GM19240 (cell line): ENCODE measurements at regions not wholly inside any gene's neighbourhood (a gene's known extent, or its start where the extent isn't known, plus 50 kb on each side); places are given as distances from the start of the nearest gene placed in this dataset.
"Not testable (repeated sequence)": the region's sequence is repeated elsewhere in the genome, so short reads cannot be mapped to it uniquely, and the experiment has no call there.

ENCODE experiments used
- DNase-seq: peaks from one replicate; pipeline ENCODE4 v3.0.0; 2011; ENCODE audit warnings: low spot score; ENCODE audit not compliant: insufficient read length

GRCh38 chr3:25844891-25845290 lies 55.0 kb downstream of the OXSM start:
- no peak for DNase-seq

GRCh38 chr3:25846282-25846681 lies 56.4 kb downstream of the OXSM start:
- DNase-seq, result no peak

GRCh38 chr3:25849091-25849490 lies 59.2 kb downstream of the OXSM start:
- DNase-seq, result no peak

DNA sequence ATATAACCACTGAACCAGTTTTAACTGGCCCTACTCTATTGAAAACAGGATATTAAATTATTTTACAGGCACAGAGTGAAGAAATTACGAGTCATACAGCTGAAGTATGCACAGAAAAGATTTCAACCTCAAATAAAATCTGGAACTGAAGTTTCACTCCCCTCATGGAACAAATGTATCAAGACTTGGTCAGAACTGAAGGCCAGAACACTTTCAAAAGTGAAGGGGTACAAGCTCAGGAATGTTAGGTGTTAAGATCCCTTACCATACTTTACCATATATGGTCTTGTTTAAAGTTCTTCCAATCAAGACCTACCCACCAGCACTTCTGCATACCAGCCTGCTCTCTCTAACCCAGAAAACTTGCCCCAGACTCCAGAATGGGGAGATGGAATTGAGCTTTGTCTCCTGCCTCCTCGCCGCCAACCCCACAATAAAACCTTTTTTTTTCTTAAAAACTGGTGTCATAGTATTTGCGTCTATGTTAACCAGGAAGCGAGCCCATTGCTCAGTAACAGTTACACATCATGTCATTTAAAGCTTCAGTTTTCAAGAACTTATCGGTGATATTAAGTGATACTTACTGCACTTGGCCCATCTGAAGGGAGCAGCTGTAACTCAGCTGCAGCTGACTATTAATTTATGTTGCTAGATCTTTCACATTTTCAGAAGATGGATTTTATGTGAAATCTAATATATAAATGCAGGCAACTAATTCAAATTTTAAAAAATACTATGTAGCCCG lies 59.9 kb downstream of the OXSM start:
- DNase-seq, result no peak

DNA sequence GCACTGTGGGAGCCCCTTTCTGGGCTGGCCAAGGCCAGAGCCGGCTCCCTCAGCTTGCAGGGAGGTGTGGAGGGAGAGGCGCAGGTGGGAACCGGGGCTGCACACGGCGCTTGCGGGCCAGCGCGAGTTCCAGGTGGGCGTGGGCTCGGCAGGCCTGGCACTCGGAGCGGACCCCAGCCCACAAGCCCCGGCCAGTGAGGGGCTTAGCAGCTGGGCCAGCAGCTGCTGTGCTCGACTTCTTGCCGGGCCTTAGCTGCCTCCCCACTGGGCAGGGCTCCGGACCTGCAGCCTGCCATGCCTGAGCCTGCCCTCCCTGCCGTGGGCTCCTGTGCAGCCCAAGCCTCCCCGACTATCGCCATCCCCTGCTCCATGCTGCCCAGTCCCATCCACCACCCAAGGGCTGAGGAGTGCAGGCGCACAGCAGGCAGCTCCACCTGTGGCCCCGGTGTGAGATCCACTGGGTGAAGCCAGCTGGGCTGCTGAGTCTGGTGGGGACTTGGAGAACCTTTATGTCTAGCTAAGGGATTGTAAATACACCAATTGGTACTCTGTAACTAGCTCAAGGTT lies 61.9 kb downstream of the OXSM start:
- DNase-seq, result not testable (repeated sequence)

GRCh38 chr3:25854214-25854613 lies 64.3 kb downstream of the OXSM start:
- DNase-seq, result no peak

- no peak for DNase-seq
Observed at GRCh38 chr3:25854635-25855034, 64.7 kb downstream of the OXSM start.

DNA sequence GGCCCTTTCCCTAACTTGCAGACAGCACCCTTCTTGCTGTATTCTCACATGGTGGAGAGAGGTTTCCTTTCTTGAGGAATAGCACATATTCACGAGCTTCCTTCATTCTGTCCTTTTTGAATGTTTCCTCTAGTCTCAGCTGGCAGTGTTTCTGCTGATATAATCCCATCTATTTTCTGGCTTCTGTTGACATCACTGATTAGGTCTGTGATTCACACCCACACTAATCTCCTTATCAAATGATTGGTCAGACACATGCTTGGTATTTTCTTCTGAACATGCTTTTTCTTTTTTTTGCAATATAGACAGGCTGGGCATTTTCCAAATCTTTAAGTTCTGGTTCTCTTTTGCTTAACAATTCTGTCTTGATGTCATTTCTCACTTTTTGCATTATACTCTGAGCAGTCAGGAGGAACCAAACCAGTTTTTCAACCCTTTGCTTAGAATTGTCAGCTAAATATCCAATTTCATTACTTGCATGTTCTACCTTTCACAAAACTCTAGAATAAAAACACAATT lies 65.4 kb downstream of the OXSM start:
- no peak for DNase-seq

DNA sequence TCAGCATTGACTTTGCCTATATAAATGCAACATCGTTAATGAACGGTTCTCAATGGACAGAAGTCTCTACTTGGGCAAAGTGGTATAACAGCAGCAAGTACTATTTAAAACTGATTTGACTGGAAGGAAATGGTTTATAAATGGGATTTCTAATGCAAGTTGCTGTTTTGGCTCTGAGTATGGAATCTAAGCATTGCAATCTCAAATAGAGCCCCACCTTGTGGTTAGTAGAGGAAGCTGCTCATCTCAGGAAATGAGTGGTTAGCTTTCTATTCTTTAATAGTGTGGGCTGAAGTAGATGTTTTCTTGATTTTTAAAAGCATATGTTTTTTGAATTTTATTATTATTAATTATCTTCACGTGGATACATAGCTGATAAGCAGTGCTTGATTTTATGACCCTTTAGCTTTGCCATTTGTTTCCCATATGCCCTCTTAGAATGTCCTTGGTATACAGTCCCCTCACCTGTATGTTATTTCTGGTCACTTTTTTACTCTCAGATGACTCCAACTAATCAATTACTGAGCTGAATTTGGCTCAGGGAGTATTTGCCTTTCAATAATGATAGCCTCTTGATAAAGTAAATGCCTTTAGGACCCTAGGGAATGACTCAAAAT lies 67.1 kb downstream of the OXSM start:
- peak; percentile 25 for DNase-seq

- DNase-seq, result no peak
Observed at GRCh38 chr3:25861566-25861965, 71.7 kb downstream of the OXSM start.

GRCh38 chr3:25863011-25863415 lies 73.1 kb downstream of the OXSM start:
- DNase-seq, result no peak

GRCh38 chr3:25863416-25863959 lies 73.6 kb downstream of the OXSM start:
- DNase-seq, result no peak

GRCh38 chr3:25870452-25870851 lies 80.6 kb downstream of the OXSM start:
- no peak for DNase-seq

- DNase-seq, result no peak
Observed at GRCh38 chr3:25872200-25872877, 82.4 kb downstream of the OXSM start.

DNA sequence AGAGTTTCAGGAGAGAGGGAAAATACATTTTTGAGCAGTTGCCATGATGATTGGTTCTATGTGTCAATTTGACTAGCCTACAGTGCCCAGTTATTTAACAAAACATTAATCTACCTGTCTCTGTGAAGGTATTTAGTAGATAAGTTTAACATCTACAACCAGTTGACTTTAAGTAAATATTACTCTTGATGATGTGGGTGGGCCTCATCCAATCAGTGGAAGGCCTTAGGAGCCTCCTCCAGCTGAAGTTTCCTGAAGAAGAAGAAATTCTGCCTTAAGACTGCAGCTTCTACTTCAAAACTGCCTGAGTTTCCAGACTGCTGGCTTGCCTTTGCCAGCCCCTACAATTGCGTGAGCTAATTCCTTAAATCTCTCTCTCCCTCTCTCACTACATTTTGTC lies 93.6 kb downstream of the OXSM start:
- no peak for DNase-seq

DNA sequence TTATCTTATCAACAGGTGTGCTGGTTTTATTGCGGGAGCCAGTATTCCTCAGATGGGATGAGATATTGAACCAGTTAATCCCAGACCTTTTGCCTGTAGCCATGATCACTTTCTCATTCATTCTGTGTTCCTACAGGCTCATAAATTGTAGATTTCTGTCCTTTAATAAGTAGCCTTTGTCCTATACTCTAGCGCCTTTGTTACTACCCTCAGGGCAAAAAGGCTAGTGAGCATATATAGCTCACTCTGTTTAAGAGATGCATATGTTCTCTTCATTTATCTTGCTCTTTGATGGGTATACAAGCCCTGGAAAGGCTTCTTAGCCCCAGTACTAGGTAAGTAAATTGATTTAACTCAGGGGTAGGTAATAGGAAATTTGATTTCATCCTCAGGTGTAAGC lies 95.1 kb downstream of the OXSM start:
- DNase-seq, result no peak

GRCh38 chr3:25885544-25885943 lies 95.7 kb downstream of the OXSM start:
- DNase-seq, result no peak

- DNase-seq, result no peak
Observed at GRCh38 chr3:25887907-25888306, 98.0 kb downstream of the OXSM start.

DNA sequence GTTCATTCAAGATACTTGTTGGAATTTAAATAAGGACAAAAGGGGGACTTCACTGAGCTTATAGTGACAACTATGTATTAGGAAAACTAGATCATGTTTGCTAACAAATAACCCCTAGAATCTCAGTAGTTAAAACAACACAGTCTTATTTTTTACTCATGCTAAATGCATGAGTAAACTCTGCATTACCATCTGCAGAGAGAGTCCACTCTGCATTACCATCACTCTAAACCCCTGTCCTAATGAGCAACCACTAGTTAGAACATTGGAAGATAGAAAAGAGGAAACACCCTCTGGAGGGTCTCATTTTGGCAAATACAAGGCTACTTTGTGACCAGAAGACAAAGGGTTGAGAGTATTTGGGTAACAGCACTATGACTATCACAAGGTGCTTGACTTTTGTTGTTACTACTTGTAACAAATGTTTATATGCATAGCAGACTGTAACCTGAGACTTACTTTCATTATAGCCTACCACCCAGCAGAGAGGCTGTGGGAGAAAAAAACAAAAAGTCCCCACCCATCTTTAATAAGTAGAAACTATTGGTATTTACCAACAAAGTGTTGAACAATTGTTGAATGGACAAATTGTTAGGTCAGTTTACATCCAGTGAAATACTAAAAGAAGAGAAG lies 99.1 kb downstream of the OXSM start:
- no peak for DNase-seq

DNA sequence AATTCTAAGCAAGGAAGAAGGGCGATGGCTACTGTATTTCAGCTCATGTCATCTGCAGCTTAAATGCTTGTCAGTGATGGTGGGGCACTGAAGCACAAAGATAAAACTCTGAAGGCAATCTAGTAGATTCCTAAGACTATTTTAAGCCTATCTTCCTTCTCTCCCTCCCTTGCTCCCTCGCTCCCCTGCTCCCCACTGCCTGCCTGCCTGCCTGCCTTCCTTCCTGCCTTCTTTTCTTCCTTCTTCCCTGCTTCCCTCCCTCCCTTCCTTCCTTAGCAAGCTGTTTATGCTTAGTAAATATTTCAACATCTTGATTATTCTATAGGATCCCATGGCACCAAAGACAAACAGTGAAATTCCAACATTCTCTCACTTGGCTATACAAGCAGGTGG lies 99.6 kb downstream of the OXSM start:
- DNase-seq, result no peak

DNA sequence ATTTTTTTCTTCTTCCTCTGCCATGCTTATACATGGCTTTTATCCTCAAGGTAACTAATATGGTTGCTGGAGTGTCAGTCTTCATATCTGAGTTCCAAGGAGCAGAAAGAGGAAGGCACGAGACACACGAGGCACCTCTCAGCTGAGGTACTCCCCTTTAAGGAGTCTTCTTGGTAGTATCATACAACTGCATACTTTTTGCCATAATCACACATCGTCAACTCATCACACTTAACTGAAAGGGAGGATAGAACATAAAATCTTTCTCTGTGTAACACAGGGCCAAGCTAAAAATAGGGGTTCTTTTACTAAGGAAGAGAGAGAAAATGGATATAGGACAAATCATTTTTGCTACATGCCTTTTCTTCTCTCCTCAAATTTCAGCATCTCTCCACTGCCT lies 104.2 kb downstream of the OXSM start:
- no peak for DNase-seq
